HEK293 (cell line): ENCODE measurements at regions not wholly inside any gene's neighbourhood (a gene's known extent, or its start where the extent isn't known, plus 50 kb on each side); places are given as distances from the start of the nearest gene placed in this dataset.

Source experiments
- GLIS1 ChIP-seq: fragments of 450-650 bp; formaldehyde crosslinking; IDR thresholded peaks from 2 replicates; pipeline ENCODE4 v1.5.1; 2016; ENCODE audit warnings: missing biosample characterization, missing genetic modification characterization
- GLIS2 ChIP-seq: fragments of 450-650 bp; formaldehyde crosslinking; IDR thresholded peaks from 2 replicates; pipeline ENCODE4 v1.5.1; 2016; ENCODE audit warnings: missing biosample characterization, missing genetic modification characterization
- HIC1 ChIP-seq: fragments of 450-650 bp; formaldehyde crosslinking; IDR thresholded peaks from 2 replicates; pipeline ENCODE4 v1.5.1; 2016; ENCODE audit warnings: missing biosample characterization, missing genetic modification characterization
- HOXC10 ChIP-seq: sonication (generic); formaldehyde crosslinking; IDR thresholded peaks from 2 replicates; pipeline ENCODE4 v1.8.1; 2023; ENCODE audit warnings: mild to moderate bottlenecking, missing genetic modification reagents
- IKZF3 ChIP-seq: fragments of 450-650 bp; IDR thresholded peaks from 2 replicates; pipeline ENCODE4 v1.5.0; 2018; ENCODE audit warnings: missing biosample characterization, mild to moderate bottlenecking, missing genetic modification characterization, moderate library complexity
- KLF9 ChIP-seq: fragments of 450-650 bp; formaldehyde crosslinking; IDR thresholded peaks from 2 replicates; pipeline ENCODE4 v1.5.1; 2016; ENCODE audit warnings: missing biosample characterization, missing genetic modification characterization, low read depth
- PATZ1 ChIP-seq: fragments of 450-650 bp; formaldehyde crosslinking; IDR thresholded peaks from 2 replicates; pipeline ENCODE4 v1.5.1; 2016; ENCODE audit warnings: missing biosample characterization, missing genetic modification characterization
- PRDM1 ChIP-seq: fragments of 450-650 bp; formaldehyde crosslinking; IDR thresholded peaks from 2 replicates; pipeline ENCODE4; 2016; ENCODE audit warnings: missing biosample characterization, missing genetic modification characterization
- SP2 ChIP-seq: fragments of 450-650 bp; formaldehyde crosslinking; IDR thresholded peaks from 2 replicates; pipeline ENCODE4 v1.5.1; 2016; ENCODE audit warnings: missing biosample characterization, missing genetic modification characterization
- SP3 ChIP-seq: fragments of 450-650 bp; formaldehyde crosslinking; IDR thresholded peaks from 2 replicates; pipeline ENCODE4 v1.5.1; 2016; ENCODE audit warnings: missing biosample characterization, missing genetic modification characterization
- TCF7L2 ChIP-seq: IDR thresholded peaks from 2 replicates; pipeline ENCODE4 v1.6.1; 2011; ENCODE audit warnings: low read depth, mild to moderate bottlenecking, inconsistent platforms, low read length, moderate library complexity, borderline replicate concordance
- ZBTB10 ChIP-seq: fragments of 450-650 bp; formaldehyde crosslinking; IDR thresholded peaks from 2 replicates; pipeline ENCODE4 v1.5.1; 2016; ENCODE audit warnings: missing biosample characterization, missing genetic modification characterization
- ZBTB20 ChIP-seq: fragments of 450-650 bp; formaldehyde crosslinking; IDR thresholded peaks from 2 replicates; pipeline ENCODE4 v1.5.1; 2016; ENCODE audit warnings: missing biosample characterization, missing genetic modification characterization
- ZBTB7A ChIP-seq: fragments of 450-650 bp; formaldehyde crosslinking; IDR thresholded peaks from 2 replicates; pipeline ENCODE4 v1.5.1; 2016; ENCODE audit warnings: low read depth, missing biosample characterization, missing genetic modification characterization
- ZBTB8A ChIP-seq: fragments of 450-650 bp; formaldehyde crosslinking; IDR thresholded peaks from 2 replicates; pipeline ENCODE4 v1.5.1; 2016; ENCODE audit warnings: missing biosample characterization, missing genetic modification characterization
- ZNF10 ChIP-seq: fragments of 450-650 bp; formaldehyde crosslinking; IDR thresholded peaks from 2 replicates; pipeline ENCODE4 v1.5.1; 2017; ENCODE audit warnings: missing biosample characterization, missing genetic modification characterization
- ZNF157 ChIP-seq: fragments of 450-650 bp; formaldehyde crosslinking; IDR thresholded peaks from 2 replicates; pipeline ENCODE4 v1.5.1; 2016; ENCODE audit warnings: missing biosample characterization, missing genetic modification characterization
- ZNF341 ChIP-seq: fragments of 450-650 bp; formaldehyde crosslinking; IDR thresholded peaks from 2 replicates; pipeline ENCODE4; 2016; ENCODE audit warnings: low read depth, missing biosample characterization, missing genetic modification characterization
- ZNF354C ChIP-seq: fragments of 450-650 bp; formaldehyde crosslinking; IDR thresholded peaks from 2 replicates; pipeline ENCODE4 v1.5.1; 2016; ENCODE audit warnings: missing biosample characterization, missing genetic modification characterization, low read depth, borderline replicate concordance
- ZNF394 ChIP-seq: fragments of 450-650 bp; formaldehyde crosslinking; IDR thresholded peaks from 2 replicates; pipeline ENCODE4 v1.5.1; 2016; ENCODE audit warnings: missing biosample characterization, missing genetic modification characterization, mild to moderate bottlenecking, moderate library complexity, borderline replicate concordance
- ZNF530 ChIP-seq: fragments of 450-650 bp; formaldehyde crosslinking; IDR thresholded peaks from 2 replicates; pipeline ENCODE4 v1.5.1; 2016; ENCODE audit warnings: low read depth, missing biosample characterization, missing genetic modification characterization
- ZNF600 ChIP-seq: fragments of 450-650 bp; formaldehyde crosslinking; IDR thresholded peaks from 2 replicates; pipeline ENCODE4 v1.5.1; 2016; ENCODE audit warnings: missing biosample characterization, missing genetic modification characterization
- TF ChIP-seq, protein P1 (sequence below): fragments of 450-650 bp; formaldehyde crosslinking; IDR thresholded peaks from 2 replicates; pipeline ENCODE4 v1.5.1; 2017; ENCODE audit warnings: missing biosample characterization, missing genetic modification characterization
- TF ChIP-seq, protein P2 (sequence below): fragments of 450-650 bp; formaldehyde crosslinking; IDR thresholded peaks from 2 replicates; pipeline ENCODE4 v1.5.1; 2017; ENCODE audit warnings: missing biosample characterization, missing genetic modification characterization
- TF ChIP-seq, protein P3 (sequence below): fragments of 450-650 bp; formaldehyde crosslinking; IDR thresholded peaks from 2 replicates; pipeline ENCODE4 v1.5.1; 2016; ENCODE audit warnings: missing biosample characterization, missing genetic modification characterization
- TF ChIP-seq, protein P4 (sequence below): fragments of 450-650 bp; formaldehyde crosslinking; IDR thresholded peaks from 2 replicates; pipeline ENCODE4 v1.5.1; 2016; ENCODE audit warnings: missing biosample characterization, missing genetic modification characterization

DNA sequence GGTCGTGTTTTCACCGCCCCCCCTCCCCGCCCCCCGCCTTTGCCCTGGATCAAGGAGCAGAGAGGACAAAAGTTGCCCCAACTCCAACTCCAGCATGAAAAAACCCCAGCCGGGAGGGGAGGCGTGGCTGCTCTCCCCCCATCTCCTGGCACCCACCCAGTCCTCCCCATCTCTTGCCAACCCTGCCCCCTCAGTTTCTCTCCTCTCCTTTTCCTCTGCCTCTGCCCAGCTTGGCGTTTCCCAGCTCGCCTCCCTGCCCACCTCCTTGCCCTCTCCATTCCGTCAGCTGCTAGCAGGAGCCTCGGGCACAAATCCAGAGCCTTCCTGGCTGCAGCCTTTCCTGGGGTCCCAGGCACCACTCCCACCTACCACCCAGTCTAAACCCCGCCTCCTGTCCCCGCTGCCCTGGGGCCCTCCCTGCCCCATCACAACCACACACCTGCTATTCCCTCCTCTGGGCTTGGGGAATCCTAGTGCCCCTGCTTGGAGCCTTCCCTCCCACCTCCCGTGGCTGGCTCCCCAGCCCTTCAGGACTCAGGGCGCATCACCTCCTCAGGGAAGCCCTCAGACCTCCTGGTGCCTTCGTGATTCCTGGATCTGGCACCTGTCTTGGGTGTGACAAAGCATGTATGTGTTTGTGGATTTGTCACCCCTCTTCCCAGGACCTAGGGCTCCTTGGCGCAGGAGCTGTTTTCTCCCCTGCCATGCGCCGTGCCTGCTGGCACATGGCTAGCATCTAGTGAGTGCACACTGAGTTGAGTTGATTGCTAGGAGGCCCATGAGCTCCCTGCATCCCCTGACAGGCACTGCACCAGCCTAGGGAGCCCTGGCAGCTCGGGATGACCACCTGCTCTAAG lies 209.1 kb downstream of the TFCP2L1 start (continued):
- TF ChIP-seq, protein P1, sequence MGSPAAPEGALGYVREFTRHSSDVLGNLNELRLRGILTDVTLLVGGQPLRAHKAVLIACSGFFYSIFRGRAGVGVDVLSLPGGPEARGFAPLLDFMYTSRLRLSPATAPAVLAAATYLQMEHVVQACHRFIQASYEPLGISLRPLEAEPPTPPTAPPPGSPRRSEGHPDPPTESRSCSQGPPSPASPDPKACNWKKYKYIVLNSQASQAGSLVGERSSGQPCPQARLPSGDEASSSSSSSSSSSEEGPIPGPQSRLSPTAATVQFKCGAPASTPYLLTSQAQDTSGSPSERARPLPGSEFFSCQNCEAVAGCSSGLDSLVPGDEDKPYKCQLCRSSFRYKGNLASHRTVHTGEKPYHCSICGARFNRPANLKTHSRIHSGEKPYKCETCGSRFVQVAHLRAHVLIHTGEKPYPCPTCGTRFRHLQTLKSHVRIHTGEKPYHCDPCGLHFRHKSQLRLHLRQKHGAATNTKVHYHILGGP (tag by site-specific recombination): no peak
- TF ChIP-seq SP2 (peak; percentile 59; the same call in 1 of the 2 replicates), PATZ1 (peak; percentile 83), ZBTB7A (tag by site-specific recombination) (0 out of 2 replicates have a peak, but pooled peaks have one; percentile 12), ZNF10 (tag by site-specific recombination) (no peak; the same call in 1 of the 2 replicates), GLIS2 (tag by site-specific recombination) (peak; percentile 86), ZNF157 (tag by site-specific recombination) (no peak), TCF7L2 (peak; percentile 11), HIC1 (peak; percentile 87), ZNF530 (tag by site-specific recombination) (peak; percentile 95), IKZF3 (peak; percentile 65), GLIS1 (tag by site-specific recombination) (peak; percentile 94), HOXC10 (CRISPR knock-in tag) (no peak), ZNF354C (tag by site-specific recombination) (no peak), PRDM1 (0 out of 2 replicates have a peak, but pooled peaks have one; percentile 30), ZNF341 (tag by site-specific recombination) (peak; percentile 57; the same call in 1 of the 2 replicates), ZNF394 (tag by site-specific recombination) (no peak), SP3 (peak; percentile 73), KLF9 (tag by site-specific recombination) (peak; percentile 67; the same call in 1 of the 2 replicates), ZBTB10 (tag by site-specific recombination) (0 out of 2 replicates have a peak, but pooled peaks have one; percentile 51), ZNF600 (tag by site-specific recombination) (peak; percentile 82), ZBTB20 (tag by site-specific recombination) (peak; percentile 74), ZBTB8A (tag by site-specific recombination) (peak; percentile 28; the same call in 1 of the 2 replicates)
- TF ChIP-seq, protein P2, sequence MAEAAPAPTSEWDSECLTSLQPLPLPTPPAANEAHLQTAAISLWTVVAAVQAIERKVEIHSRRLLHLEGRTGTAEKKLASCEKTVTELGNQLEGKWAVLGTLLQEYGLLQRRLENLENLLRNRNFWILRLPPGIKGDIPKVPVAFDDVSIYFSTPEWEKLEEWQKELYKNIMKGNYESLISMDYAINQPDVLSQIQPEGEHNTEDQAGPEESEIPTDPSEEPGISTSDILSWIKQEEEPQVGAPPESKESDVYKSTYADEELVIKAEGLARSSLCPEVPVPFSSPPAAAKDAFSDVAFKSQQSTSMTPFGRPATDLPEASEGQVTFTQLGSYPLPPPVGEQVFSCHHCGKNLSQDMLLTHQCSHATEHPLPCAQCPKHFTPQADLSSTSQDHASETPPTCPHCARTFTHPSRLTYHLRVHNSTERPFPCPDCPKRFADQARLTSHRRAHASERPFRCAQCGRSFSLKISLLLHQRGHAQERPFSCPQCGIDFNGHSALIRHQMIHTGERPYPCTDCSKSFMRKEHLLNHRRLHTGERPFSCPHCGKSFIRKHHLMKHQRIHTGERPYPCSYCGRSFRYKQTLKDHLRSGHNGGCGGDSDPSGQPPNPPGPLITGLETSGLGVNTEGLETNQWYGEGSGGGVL (tag by site-specific recombination): peak; percentile 99
- TF ChIP-seq, protein P3, sequence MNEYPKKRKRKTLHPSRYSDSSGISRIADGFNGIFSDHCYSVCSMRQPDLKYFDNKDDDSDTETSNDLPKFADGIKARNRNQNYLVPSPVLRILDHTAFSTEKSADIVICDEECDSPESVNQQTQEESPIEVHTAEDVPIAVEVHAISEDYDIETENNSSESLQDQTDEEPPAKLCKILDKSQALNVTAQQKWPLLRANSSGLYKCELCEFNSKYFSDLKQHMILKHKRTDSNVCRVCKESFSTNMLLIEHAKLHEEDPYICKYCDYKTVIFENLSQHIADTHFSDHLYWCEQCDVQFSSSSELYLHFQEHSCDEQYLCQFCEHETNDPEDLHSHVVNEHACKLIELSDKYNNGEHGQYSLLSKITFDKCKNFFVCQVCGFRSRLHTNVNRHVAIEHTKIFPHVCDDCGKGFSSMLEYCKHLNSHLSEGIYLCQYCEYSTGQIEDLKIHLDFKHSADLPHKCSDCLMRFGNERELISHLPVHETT (tag by site-specific recombination): no peak
- TF ChIP-seq, protein P4, sequence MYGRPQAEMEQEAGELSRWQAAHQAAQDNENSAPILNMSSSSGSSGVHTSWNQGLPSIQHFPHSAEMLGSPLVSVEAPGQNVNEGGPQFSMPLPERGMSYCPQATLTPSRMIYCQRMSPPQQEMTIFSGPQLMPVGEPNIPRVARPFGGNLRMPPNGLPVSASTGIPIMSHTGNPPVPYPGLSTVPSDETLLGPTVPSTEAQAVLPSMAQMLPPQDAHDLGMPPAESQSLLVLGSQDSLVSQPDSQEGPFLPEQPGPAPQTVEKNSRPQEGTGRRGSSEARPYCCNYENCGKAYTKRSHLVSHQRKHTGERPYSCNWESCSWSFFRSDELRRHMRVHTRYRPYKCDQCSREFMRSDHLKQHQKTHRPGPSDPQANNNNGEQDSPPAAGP (tag by site-specific recombination): 0 out of 2 replicates have a peak, but pooled peaks have one; percentile 17
